ACHN (cell line): ENCODE measurements at regions not wholly inside any gene's neighbourhood (a gene's known extent, or its start where the extent isn't known, plus 50 kb on each side); places are given as distances from the start of the nearest gene placed in this dataset.

Experiments used
- DNase-seq: peaks from one replicate; pipeline ENCODE4 v3.0.0-alpha.2; 2015
- in situ Hi-C: cut with HindIII; loops from 2 replicates; pipeline ENCODE4 v1.10.0; 2017; ENCODE audit warnings: low sequenced_read_pairs, low pct_ligation_motif_present, low pct_unique_long_range_greater_than_20kb

- in situ Hi-C loops: no loop called here
- DNase-seq: no peak
Observed at GRCh38 chr3:34248352-34248751, 449.9 kb downstream of the PDCD6IP start.

- in situ Hi-C loops: no loop called here
- DNase-seq: no peak
Observed at GRCh38 chr3:34254285-34254684, 455.9 kb downstream of the PDCD6IP start.

- DNase-seq: no peak
Observed at GRCh38 chr3:34256021-34256420, 457.6 kb downstream of the PDCD6IP start.

GRCh38 chr3:34256791-34257190 is 458.4 kb downstream of the PDCD6IP start:
- in situ Hi-C loops: no loop called here
- DNase-seq: no peak

More at GRCh38 chr3:34256021-34256420, 457.6 kb downstream of the PDCD6IP start:
- in situ Hi-C loops: no loop called here

GRCh38 chr3:34258271-34258998 is 460.0 kb downstream of the PDCD6IP start:
- in situ Hi-C loops: no loop called here
- no peak for DNase-seq

- peak; percentile 33 for DNase-seq
- in situ Hi-C loops: no loop called here
Observed at GRCh38 chr3:34260271-34261000, 462.0 kb downstream of the PDCD6IP start.

GRCh38 chr3:34261001-34261385 is 462.6 kb downstream of the PDCD6IP start:
- in situ Hi-C loops: no loop called here

GRCh38 chr3:34263101-34263621 is 464.7 kb downstream of the PDCD6IP start:
- DNase-seq: no peak

More at GRCh38 chr3:34261001-34261385, 462.6 kb downstream of the PDCD6IP start:
- DNase-seq: no peak

GRCh38 chr3:34264337-34265041 is 466.1 kb downstream of the PDCD6IP start:
- in situ Hi-C loops: no loop called here
- no peak for DNase-seq

More at GRCh38 chr3:34263101-34263621, 464.7 kb downstream of the PDCD6IP start:
- in situ Hi-C loops: no loop called here

- in situ Hi-C loops: no loop called here
- DNase-seq: no peak
Observed at GRCh38 chr3:34267088-34267487, 468.7 kb downstream of the PDCD6IP start.

- in situ Hi-C loops: no loop called here
Observed at GRCh38 chr3:34268032-34268709, 469.7 kb downstream of the PDCD6IP start.

GRCh38 chr3:34275811-34276210 is 477.4 kb downstream of the PDCD6IP start:
- in situ Hi-C loops: no loop called here
- DNase-seq: no peak

More at GRCh38 chr3:34268032-34268709, 469.7 kb downstream of the PDCD6IP start:
- DNase-seq: no peak

- in situ Hi-C loops: no loop called here
- DNase-seq: no peak
Observed at GRCh38 chr3:34276342-34276741, 477.9 kb downstream of the PDCD6IP start.

- in situ Hi-C loops: no loop called here
- no peak for DNase-seq
Observed at GRCh38 chr3:34277110-34277509, 478.7 kb downstream of the PDCD6IP start.

GRCh38 chr3:34279901-34280300 is 481.5 kb downstream of the PDCD6IP start:
- in situ Hi-C loops: no loop called here

GRCh38 chr3:34283751-34284150 is 485.3 kb downstream of the PDCD6IP start:
- in situ Hi-C loops: no loop called here
- no peak for DNase-seq

More at GRCh38 chr3:34279901-34280300, 481.5 kb downstream of the PDCD6IP start:
- DNase-seq: no peak

GRCh38 chr3:34284959-34285826 is 486.8 kb downstream of the PDCD6IP start:
- DNase-seq: no peak
- in situ Hi-C loops: no loop called here

GRCh38 chr3:34285827-34286188 is 487.4 kb downstream of the PDCD6IP start:
- no peak for DNase-seq
- in situ Hi-C loops: no loop called here
